Fibroblast of the aortic adventitia (primary cell): ENCODE measurements at regions not wholly inside any gene's neighbourhood (a gene's known extent, or its start where the extent isn't known, plus 50 kb on each side); places are given as distances from the start of the nearest gene placed in this dataset.

Experiments used
- DNase-seq: peaks from one replicate; pipeline ENCODE4 v3.0.0-alpha.2; 2010; ENCODE audit warnings: low read depth
- H3K4me3 ChIP-seq: 2 replicates; pipeline ENCODE4 v1.5.1; 2011; ENCODE audit warnings: low read depth, mild to moderate bottlenecking, control low read depth, low read length, moderate library complexity
- TF ChIP-seq, protein P1 (sequence below): IDR thresholded peaks from 2 replicates; pipeline ENCODE4 v1.5.1; 2011; ENCODE audit warnings: mild to moderate bottlenecking, low read length, control low read depth, inconsistent platforms; ENCODE audit not compliant: insufficient read depth

DNA sequence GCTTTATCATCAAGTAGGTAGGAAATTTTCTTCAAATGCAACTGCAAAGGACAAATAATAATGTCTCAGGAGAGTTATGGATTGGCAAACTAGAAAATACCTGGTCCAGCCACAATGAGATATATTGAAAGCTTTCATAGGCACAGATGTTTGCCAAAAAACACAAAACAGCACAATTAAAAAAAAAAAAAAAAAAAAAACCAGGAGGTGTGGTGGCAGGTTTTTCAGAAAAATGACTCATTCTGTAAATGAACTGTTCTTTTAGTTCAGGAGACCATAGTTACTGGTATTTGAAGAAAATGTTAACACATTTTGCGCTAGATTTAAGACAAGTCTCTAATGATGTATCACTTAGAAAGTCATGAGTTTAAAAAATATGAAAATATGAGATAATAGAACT, 55.0 kb upstream of the JCAD start:
- TF ChIP-seq, protein P1, sequence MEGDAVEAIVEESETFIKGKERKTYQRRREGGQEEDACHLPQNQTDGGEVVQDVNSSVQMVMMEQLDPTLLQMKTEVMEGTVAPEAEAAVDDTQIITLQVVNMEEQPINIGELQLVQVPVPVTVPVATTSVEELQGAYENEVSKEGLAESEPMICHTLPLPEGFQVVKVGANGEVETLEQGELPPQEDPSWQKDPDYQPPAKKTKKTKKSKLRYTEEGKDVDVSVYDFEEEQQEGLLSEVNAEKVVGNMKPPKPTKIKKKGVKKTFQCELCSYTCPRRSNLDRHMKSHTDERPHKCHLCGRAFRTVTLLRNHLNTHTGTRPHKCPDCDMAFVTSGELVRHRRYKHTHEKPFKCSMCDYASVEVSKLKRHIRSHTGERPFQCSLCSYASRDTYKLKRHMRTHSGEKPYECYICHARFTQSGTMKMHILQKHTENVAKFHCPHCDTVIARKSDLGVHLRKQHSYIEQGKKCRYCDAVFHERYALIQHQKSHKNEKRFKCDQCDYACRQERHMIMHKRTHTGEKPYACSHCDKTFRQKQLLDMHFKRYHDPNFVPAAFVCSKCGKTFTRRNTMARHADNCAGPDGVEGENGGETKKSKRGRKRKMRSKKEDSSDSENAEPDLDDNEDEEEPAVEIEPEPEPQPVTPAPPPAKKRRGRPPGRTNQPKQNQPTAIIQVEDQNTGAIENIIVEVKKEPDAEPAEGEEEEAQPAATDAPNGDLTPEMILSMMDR = no peak
- no peak for DNase-seq

GRCh38 chr10:30111340-30112022, 52.1 kb upstream of the JCAD start:
- peak; percentile 87 for DNase-seq
- TF ChIP-seq, protein P1 = no peak
- H3K4me3 ChIP-seq = no peak overlapping the region

More for the DNA sequence above, 55.0 kb upstream of the JCAD start:
- no peak overlapping the region for H3K4me3 ChIP-seq
